ENCODE measurements at regions not wholly inside any gene's neighbourhood (a gene's known extent, or its start where the extent isn't known, plus 50 kb on each side); places are given as distances from the start of the nearest gene placed in this dataset.

DNA sequence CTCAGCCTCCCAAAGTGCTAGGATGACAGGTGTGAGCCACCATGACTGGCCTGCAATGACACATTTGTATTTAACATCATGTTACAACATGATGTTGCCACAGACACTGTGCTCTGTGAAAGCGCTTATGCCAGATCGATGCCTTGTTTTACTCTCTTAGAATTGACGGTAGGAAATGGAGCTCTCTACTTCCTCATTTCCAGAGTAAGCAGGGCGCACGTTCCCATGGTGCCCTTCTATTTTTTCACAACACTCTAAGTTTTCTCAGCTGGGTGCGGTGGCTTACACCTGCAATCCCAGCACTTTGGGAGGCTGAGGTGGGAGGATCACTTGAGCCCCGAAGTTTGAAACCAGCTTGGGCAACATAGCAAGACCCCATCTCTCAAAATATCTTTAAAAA is 60.7 kb upstream of the DHRSX start:
- no peak for TF ChIP-seq POLR2A (IDR thresholded peaks at IDR 0.05; ENCODE audit: low read depth, low read length)
- TF ChIP-seq, protein P1, sequence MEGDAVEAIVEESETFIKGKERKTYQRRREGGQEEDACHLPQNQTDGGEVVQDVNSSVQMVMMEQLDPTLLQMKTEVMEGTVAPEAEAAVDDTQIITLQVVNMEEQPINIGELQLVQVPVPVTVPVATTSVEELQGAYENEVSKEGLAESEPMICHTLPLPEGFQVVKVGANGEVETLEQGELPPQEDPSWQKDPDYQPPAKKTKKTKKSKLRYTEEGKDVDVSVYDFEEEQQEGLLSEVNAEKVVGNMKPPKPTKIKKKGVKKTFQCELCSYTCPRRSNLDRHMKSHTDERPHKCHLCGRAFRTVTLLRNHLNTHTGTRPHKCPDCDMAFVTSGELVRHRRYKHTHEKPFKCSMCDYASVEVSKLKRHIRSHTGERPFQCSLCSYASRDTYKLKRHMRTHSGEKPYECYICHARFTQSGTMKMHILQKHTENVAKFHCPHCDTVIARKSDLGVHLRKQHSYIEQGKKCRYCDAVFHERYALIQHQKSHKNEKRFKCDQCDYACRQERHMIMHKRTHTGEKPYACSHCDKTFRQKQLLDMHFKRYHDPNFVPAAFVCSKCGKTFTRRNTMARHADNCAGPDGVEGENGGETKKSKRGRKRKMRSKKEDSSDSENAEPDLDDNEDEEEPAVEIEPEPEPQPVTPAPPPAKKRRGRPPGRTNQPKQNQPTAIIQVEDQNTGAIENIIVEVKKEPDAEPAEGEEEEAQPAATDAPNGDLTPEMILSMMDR (IDR thresholded peaks at IDR 0.05; ENCODE audit: extremely low read depth in 1 of 2, insufficient read depth in 1 of 2, low read depth in 1 of 2, low read length in 2 of 2), result no peak
- no peak for TF ChIP-seq EZH2 (IDR thresholded peaks at IDR 0.05; ENCODE audit: borderline replicate concordance, low read depth, low read length, severe bottlenecking)

Measured in endothelial cell of umbilical vein (primary cell).